ENCODE measurements at regions not wholly inside any gene's neighbourhood (a gene's known extent, or its start where the extent isn't known, plus 50 kb on each side); places are given as distances from the start of the nearest gene placed in this dataset.
"Not testable (repeated sequence)": the region's sequence is repeated elsewhere in the genome, so short reads cannot be mapped to it uniquely, and the experiment has no call there.

- Histone ChIP-seq H4K20me1 (ENCODE audit: control insufficient read depth, insufficient read depth, low read depth, low read length) (no peaks in the 10 kb centered on the region), H3K79me2 (ENCODE audit: control insufficient read depth, low read length) (no peaks in the 10 kb centered on the region), H3K27ac (ENCODE audit: low read depth, low read length) (no peak overlapping the region), H3K9me2 (replicated peaks; ENCODE audit: control insufficient read depth, low read length) (no peaks in the 10 kb centered on the region), H3F3A (ENCODE audit: control insufficient read depth, insufficient read depth) (no peaks in the 10 kb centered on the region), H3K36me3 (ENCODE audit: control insufficient read depth, low read length) (no peaks in the 10 kb centered on the region), H3K4me2 (ENCODE audit: low read length) (no peak overlapping the region), H3K9me3 (ENCODE audit: control insufficient read depth, insufficient read depth, low read length) (peaks cover 5% of the 10 kb centered on the region; the same call in 1 of the 2 replicates), H3K4me3 (ENCODE audit: low read length) (no peak overlapping the region), H3K27me3 (ENCODE audit: control insufficient read depth, low read length) (no peaks in the 10 kb centered on the region), H3K4me1 (ENCODE audit: control insufficient read depth, low read length) (no peaks in the 10 kb centered on the region)
- TF ChIP-seq EZH2phosphoT487 (IDR thresholded peaks at IDR 0.05; ENCODE audit: borderline replicate concordance, low read length) (no peak), CTCF (IDR thresholded peaks at IDR 0.05; ENCODE audit: low read depth, low read length, poor library complexity, severe bottlenecking) (no peak)
These were observed 152.2 kb downstream of the ARL4A start for GRCh38 chr7:12839508-12840153.

- not testable (repeated sequence) for H3K79me2 ChIP-seq (ENCODE audit: control insufficient read depth, low read length); H3K27ac ChIP-seq (ENCODE audit: low read depth, low read length); H3K4me2 ChIP-seq (ENCODE audit: low read length); H3K4me1 ChIP-seq (ENCODE audit: control insufficient read depth, low read length); H3K9me2 ChIP-seq (replicated peaks; ENCODE audit: control insufficient read depth, low read length); H3F3A ChIP-seq (ENCODE audit: control insufficient read depth, insufficient read depth); H3K9me3 ChIP-seq (ENCODE audit: control insufficient read depth, insufficient read depth, low read length); H3K27me3 ChIP-seq (ENCODE audit: control insufficient read depth, low read length); H3K36me3 ChIP-seq (ENCODE audit: control insufficient read depth, low read length); H4K20me1 ChIP-seq (ENCODE audit: control insufficient read depth, insufficient read depth, low read depth, low read length); H3K4me3 ChIP-seq (ENCODE audit: low read length)
These were observed 157.3 kb downstream of the ARL4A start for GRCh38 chr7:12844732-12845131.

- H3K9me3 ChIP-seq (ENCODE audit: control insufficient read depth, insufficient read depth, low read length), result no peaks in the 10 kb centered on the region
- H3K9me2 ChIP-seq (replicated peaks; ENCODE audit: control insufficient read depth, low read length), result no peaks in the 10 kb centered on the region
- no peaks in the 10 kb centered on the region for H3K36me3 ChIP-seq (ENCODE audit: control insufficient read depth, low read length)
These were observed 159.6 kb downstream of the ARL4A start for GRCh38 chr7:12847001-12847400.

More at GRCh38 chr7:12847001-12847400, 159.6 kb downstream of the ARL4A start:
- Histone ChIP-seq H3K4me1 (ENCODE audit: control insufficient read depth, low read length) (no peaks in the 10 kb centered on the region), H3K4me2 (ENCODE audit: low read length) (no peak overlapping the region), H3K27ac (ENCODE audit: low read depth, low read length) (no peak overlapping the region), H3K79me2 (ENCODE audit: control insufficient read depth, low read length) (no peaks in the 10 kb centered on the region), H3K4me3 (ENCODE audit: low read length) (no peak overlapping the region), H4K20me1 (ENCODE audit: control insufficient read depth, insufficient read depth, low read depth, low read length) (no peaks in the 10 kb centered on the region), H3K27me3 (ENCODE audit: control insufficient read depth, low read length) (no peaks in the 10 kb centered on the region), H3F3A (ENCODE audit: control insufficient read depth, insufficient read depth) (no peaks in the 10 kb centered on the region)
- no peak for TF ChIP-seq EZH2phosphoT487 (IDR thresholded peaks at IDR 0.05; ENCODE audit: borderline replicate concordance, low read length)
- TF ChIP-seq CTCF (IDR thresholded peaks at IDR 0.05; ENCODE audit: low read depth, low read length, poor library complexity, severe bottlenecking), result no peak

All from DOHH2 (cell line).